ENCODE measurements at regions not wholly inside any gene's neighbourhood (a gene's known extent, or its start where the extent isn't known, plus 50 kb on each side); places are given as distances from the start of the nearest gene placed in this dataset.

DNA sequence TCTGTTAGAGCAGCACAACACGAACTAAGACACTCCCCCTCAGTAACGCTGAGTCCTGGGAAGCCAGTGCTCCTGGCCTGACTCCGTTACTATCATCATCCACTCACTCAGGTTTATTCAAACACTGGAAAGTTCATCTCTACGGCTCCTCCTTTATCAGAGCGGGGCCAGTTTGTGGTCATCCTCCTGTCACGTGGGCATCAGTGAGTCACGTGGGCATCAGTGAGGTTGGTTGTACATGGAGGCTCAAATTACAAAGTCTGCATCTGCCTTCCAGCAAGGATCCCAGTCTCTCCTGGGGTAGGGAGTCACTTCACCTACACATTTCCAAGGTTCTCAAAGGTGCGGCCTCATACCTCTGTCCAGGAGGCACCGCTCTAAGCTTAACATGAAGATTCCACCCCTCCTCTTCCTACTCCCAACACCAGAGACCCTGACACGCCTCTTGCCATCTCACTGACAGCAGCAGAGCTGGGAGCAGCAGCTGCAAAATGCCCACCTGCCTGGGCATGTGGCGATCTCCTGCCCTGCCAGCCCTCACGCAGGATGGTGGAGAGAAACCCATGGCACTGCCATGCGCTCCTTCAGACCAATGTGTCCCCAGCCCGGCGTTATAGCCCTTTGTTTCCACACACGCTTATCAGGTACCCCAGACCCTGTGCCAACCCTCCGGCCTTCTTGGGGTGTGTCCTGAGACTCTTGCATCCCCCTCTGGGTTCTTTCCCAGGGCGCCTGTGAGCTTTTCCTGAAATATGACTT lies 99.2 kb upstream of the PTPRM start:
- TF ChIP-seq EZH2 (IDR thresholded peaks at IDR 0.05; ENCODE audit: borderline replicate concordance, low read length): no peak
- TF ChIP-seq, protein P1, sequence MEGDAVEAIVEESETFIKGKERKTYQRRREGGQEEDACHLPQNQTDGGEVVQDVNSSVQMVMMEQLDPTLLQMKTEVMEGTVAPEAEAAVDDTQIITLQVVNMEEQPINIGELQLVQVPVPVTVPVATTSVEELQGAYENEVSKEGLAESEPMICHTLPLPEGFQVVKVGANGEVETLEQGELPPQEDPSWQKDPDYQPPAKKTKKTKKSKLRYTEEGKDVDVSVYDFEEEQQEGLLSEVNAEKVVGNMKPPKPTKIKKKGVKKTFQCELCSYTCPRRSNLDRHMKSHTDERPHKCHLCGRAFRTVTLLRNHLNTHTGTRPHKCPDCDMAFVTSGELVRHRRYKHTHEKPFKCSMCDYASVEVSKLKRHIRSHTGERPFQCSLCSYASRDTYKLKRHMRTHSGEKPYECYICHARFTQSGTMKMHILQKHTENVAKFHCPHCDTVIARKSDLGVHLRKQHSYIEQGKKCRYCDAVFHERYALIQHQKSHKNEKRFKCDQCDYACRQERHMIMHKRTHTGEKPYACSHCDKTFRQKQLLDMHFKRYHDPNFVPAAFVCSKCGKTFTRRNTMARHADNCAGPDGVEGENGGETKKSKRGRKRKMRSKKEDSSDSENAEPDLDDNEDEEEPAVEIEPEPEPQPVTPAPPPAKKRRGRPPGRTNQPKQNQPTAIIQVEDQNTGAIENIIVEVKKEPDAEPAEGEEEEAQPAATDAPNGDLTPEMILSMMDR (IDR thresholded peaks at IDR 0.05; ENCODE audit: low read length): no peak
- no peak overlapping the region for H2AFZ ChIP-seq (ENCODE audit: low read length)
- H3K9me2 ChIP-seq (ENCODE audit: low read depth, low read length): no peaks in the 10 kb centered on the region
- no peaks in the 10 kb centered on the region for H3K36me3 ChIP-seq (ENCODE audit: insufficient read depth, low read length)
- H3K79me2 ChIP-seq (ENCODE audit: insufficient read depth, low read length): no peaks in the 10 kb centered on the region
- H3K27me3 ChIP-seq (ENCODE audit: insufficient read depth, low read length): no peaks in the 10 kb centered on the region
- no peak overlapping the region for H3K4me3 ChIP-seq (ENCODE audit: low read depth, low read length, poor library complexity, severe bottlenecking)
- no peak overlapping the region for H3K9ac ChIP-seq (ENCODE audit: low read length)
- no peak overlapping the region for H3K27ac ChIP-seq (ENCODE audit: low read depth, low read length, poor library complexity, severe bottlenecking)
- H3K4me1 ChIP-seq (ENCODE audit: insufficient read depth, low read length, severe bottlenecking): no peaks in the 10 kb centered on the region
- no peaks in the 10 kb centered on the region for H3K9me3 ChIP-seq (ENCODE audit: low read length)
- H4K20me1 ChIP-seq (ENCODE audit: insufficient read depth, low read length): no peaks in the 10 kb centered on the region
- no peak overlapping the region for H3K4me2 ChIP-seq (ENCODE audit: low read length)
- no peaks in the 10 kb centered on the region for H3F3A ChIP-seq (ENCODE audit: insufficient read depth, low read length)

DNA sequence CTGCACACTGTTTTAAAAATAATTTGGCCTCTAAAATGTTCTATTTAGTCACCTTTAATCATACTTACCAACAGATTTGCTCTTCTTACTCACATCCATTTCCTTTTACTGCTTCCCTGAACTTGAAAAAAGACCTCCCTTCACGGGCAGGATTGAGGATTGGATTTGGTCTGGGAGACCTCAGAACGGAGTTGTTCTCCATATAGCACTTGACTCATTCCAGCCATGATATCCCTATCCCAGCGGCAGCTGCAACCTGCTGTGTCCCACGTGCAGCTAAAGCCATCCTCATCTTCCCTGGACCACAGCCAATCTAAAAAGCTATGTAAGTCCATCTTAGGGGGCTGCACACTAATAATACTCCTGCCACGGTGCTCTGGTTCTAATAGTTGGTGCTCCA lies 97.0 kb upstream of the PTPRM start:
- Histone ChIP-seq H3K4me2 (ENCODE audit: low read length) (no peak overlapping the region), H3K9me3 (ENCODE audit: low read length) (no peaks in the 10 kb centered on the region), H3K27ac (ENCODE audit: low read depth, low read length, poor library complexity, severe bottlenecking) (no peak overlapping the region), H3K4me1 (ENCODE audit: insufficient read depth, low read length, severe bottlenecking) (no peaks in the 10 kb centered on the region), H3K27me3 (ENCODE audit: insufficient read depth, low read length) (no peaks in the 10 kb centered on the region), H3K9me2 (ENCODE audit: low read depth, low read length) (no peaks in the 10 kb centered on the region), H4K20me1 (ENCODE audit: insufficient read depth, low read length) (no peaks in the 10 kb centered on the region), H2AFZ (ENCODE audit: low read length) (no peak overlapping the region), H3K9ac (ENCODE audit: low read length) (no peak overlapping the region), H3K36me3 (ENCODE audit: insufficient read depth, low read length) (no peaks in the 10 kb centered on the region), H3K4me3 (ENCODE audit: low read depth, low read length, poor library complexity, severe bottlenecking) (no peak overlapping the region), H3K79me2 (ENCODE audit: insufficient read depth, low read length) (no peaks in the 10 kb centered on the region), H3F3A (ENCODE audit: insufficient read depth, low read length) (no peaks in the 10 kb centered on the region)
- TF ChIP-seq EZH2 (IDR thresholded peaks at IDR 0.05; ENCODE audit: borderline replicate concordance, low read length): no peak
- TF ChIP-seq, protein P1 (IDR thresholded peaks at IDR 0.05; ENCODE audit: low read length): no peak

DNA sequence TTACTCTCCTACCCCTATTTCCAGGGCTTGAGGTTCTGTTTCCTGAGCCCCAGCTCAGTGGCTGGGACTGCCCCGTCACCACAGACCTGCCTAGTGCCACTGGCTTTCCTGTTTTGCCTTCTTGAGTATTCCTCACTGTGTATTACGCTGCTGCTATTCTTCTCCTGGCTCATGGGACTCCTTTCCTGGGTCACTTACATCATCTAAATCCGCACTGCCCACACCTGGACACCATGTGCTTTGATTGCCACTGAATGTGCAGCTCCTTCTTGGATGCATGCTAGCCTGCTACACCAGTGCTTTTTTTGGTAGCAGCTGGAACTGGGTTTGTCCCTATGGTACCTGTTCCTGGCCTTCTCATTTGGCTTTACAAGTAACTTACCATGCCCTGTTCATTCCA lies 96.6 kb upstream of the PTPRM start:
- TF ChIP-seq, protein P1 (IDR thresholded peaks at IDR 0.05; ENCODE audit: low read length): no peak
- no peak for TF ChIP-seq EZH2 (IDR thresholded peaks at IDR 0.05; ENCODE audit: borderline replicate concordance, low read length)
- Histone ChIP-seq H3K36me3 (ENCODE audit: insufficient read depth, low read length) (no peaks in the 10 kb centered on the region), H3K27ac (ENCODE audit: low read depth, low read length, poor library complexity, severe bottlenecking) (no peak overlapping the region), H3K27me3 (ENCODE audit: insufficient read depth, low read length) (no peaks in the 10 kb centered on the region), H4K20me1 (ENCODE audit: insufficient read depth, low read length) (no peaks in the 10 kb centered on the region), H3F3A (ENCODE audit: insufficient read depth, low read length) (no peaks in the 10 kb centered on the region), H3K79me2 (ENCODE audit: insufficient read depth, low read length) (no peaks in the 10 kb centered on the region), H3K9me3 (ENCODE audit: low read length) (no peaks in the 10 kb centered on the region), H2AFZ (ENCODE audit: low read length) (no peak overlapping the region), H3K9me2 (ENCODE audit: low read depth, low read length) (no peaks in the 10 kb centered on the region), H3K4me3 (ENCODE audit: low read depth, low read length, poor library complexity, severe bottlenecking) (no peak overlapping the region), H3K4me2 (ENCODE audit: low read length) (no peak overlapping the region), H3K9ac (ENCODE audit: low read length) (no peak overlapping the region), H3K4me1 (ENCODE audit: insufficient read depth, low read length, severe bottlenecking) (no peaks in the 10 kb centered on the region)
